ENCODE measurements at regions not wholly inside any gene's neighbourhood (a gene's known extent, or its start where the extent isn't known, plus 50 kb on each side); places are given as distances from the start of the nearest gene placed in this dataset.

GRCh38 chr12:30357766-30358490 is 337.7 kb downstream of the IPO8 start:
- Histone ChIP-seq H3K27ac (no peak overlapping the region), H3K27me3 (no peaks in the 10 kb centered on the region), H3K9me3 (no peaks in the 10 kb centered on the region), H3K36me3 (no peaks in the 10 kb centered on the region), H3K4me1 (no peaks in the 10 kb centered on the region), H3K4me3 (no peak overlapping the region)
- intact Hi-C loops (cut with DNase I), result no loop called here
- no peak for DNase-seq (ENCODE audit: low spot score in 2 of 2)
- no peak for TF ChIP-seq CTCF (IDR thresholded peaks at IDR 0.05)

DNA sequence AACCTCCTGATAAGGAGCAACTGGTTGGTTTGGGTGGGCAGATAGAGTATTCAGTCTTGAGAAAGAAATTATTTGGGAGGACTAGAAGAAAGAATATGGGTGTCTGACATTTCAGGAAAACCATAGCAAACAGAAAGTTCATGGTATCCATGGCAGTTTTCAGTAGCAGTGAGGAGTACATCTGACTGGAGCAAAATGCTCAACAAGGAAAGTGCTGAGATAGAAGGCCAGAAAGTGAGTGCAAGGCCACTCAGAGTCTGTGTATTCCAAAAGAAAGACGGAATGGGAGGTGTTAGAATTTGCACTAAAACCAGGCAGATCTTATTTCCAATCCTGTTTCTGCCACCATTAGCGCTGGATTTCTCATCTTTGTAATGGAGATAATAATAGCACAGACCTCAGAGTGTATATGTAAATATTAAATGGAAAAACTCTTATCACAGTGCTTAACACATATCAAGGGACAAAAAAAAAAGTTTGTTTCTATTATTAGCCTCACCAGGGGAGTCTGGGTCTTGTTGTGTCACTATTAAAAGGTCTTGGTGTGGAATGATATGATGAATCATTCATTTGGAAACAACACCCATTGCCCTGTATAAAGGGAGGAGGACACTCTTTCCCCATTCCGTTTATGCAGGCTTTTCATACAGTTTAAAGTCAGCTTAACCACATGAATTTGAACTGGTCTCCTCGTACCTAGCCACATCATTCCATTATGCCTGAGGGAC is 349.8 kb downstream of the IPO8 start:
- DNase-seq (ENCODE audit: low spot score in 2 of 2), result no peak
- TF ChIP-seq CTCF (IDR thresholded peaks at IDR 0.05), result no peak
- Histone ChIP-seq H3K9me3 (no peaks in the 10 kb centered on the region), H3K4me1 (no peaks in the 10 kb centered on the region), H3K27me3 (no peaks in the 10 kb centered on the region), H3K27ac (no peak overlapping the region), H3K4me3 (no peak overlapping the region), H3K36me3 (no peaks in the 10 kb centered on the region)
- intact Hi-C loops (cut with DNase I), result no loop called here

GRCh38 chr12:30330565-30330964 is 365.1 kb downstream of the IPO8 start:
- intact Hi-C loops (cut with DNase I), result no loop called here
- H3K4me3 ChIP-seq, result no peak overlapping the region
- no peak for TF ChIP-seq CTCF (IDR thresholded peaks at IDR 0.05)

GRCh38 chr12:30329281-30329680 is 366.4 kb downstream of the IPO8 start:
- H3K36me3 ChIP-seq, result no peaks in the 10 kb centered on the region
- intact Hi-C loops (cut with DNase I), result no loop called here
- no peak overlapping the region for H3K27ac ChIP-seq
- no peak for DNase-seq (ENCODE audit: low spot score in 2 of 2)
- no peaks in the 10 kb centered on the region for H3K9me3 ChIP-seq
- no peaks in the 10 kb centered on the region for H3K27me3 ChIP-seq
- H3K4me1 ChIP-seq, result no peaks in the 10 kb centered on the region
- no peak for TF ChIP-seq CTCF (IDR thresholded peaks at IDR 0.05)
- no peak overlapping the region for H3K4me3 ChIP-seq

More at GRCh38 chr12:30330565-30330964, 365.1 kb downstream of the IPO8 start:
- Histone ChIP-seq H3K36me3 (no peaks in the 10 kb centered on the region), H3K27me3 (no peaks in the 10 kb centered on the region), H3K9me3 (no peaks in the 10 kb centered on the region), H3K27ac (no peak overlapping the region), H3K4me1 (no peaks in the 10 kb centered on the region)
- DNase-seq (ENCODE audit: low spot score in 2 of 2), result no peak

DNA sequence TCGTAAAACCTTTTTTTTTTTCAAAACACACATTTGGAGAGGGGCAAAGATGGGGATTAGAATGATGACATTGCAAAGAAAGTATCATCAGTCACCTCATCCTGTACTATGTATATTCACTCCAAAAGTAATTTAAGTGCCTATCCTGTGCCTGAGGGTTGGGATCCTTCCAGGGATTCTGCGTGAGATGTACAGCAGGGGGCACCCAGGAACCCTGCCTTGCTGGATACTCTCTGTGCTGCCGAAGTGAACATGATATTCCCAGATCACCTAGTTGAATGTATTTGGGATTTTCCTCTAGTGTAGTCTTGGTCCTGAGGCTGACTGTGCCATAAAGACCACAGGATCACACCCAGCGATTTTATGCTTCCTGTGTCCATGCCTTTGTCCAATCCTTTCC is 372.7 kb downstream of the IPO8 start:
- no peak overlapping the region for H3K4me3 ChIP-seq
- H3K27ac ChIP-seq, result no peak overlapping the region
- no peaks in the 10 kb centered on the region for H3K4me1 ChIP-seq
- DNase-seq (ENCODE audit: low spot score in 2 of 2), result no peak
- no peak for TF ChIP-seq CTCF (IDR thresholded peaks at IDR 0.05)
- no peaks in the 10 kb centered on the region for H3K36me3 ChIP-seq
- intact Hi-C loops (cut with DNase I), result no loop called here
- no peaks in the 10 kb centered on the region for H3K27me3 ChIP-seq
- H3K9me3 ChIP-seq, result no peaks in the 10 kb centered on the region

Measured in ascending aorta (tissue), 2 donors.